HEK293 (cell line): ENCODE measurements at regions not wholly inside any gene's neighbourhood (a gene's known extent, or its start where the extent isn't known, plus 50 kb on each side); places are given as distances from the start of the nearest gene placed in this dataset.

Experiments
- CTCF ChIA-PET: fragments of 350-600 bp; formaldehyde crosslinking; extraction: SDS; loops from one replicate; lab custom pipeline; 2021; ENCODE audit warnings: antibody characterized with exemption; lab: Yijun Ruan, JAX
- POLR2A ChIA-PET: fragments of 300-600 bp; formaldehyde crosslinking; extraction: SDS; loops from one replicate; lab custom pipeline; 2020; ENCODE audit warnings: antibody characterized with exemption, inconsistent platforms; lab: Yijun Ruan, JAX
- H3K27ac ChIP-seq: fragments of 200-500 bp; sonication (Bioruptor generic); 2 replicates; pipeline ENCODE4 v1.5.1; 2014; ENCODE audit warnings: low read depth, low read length, control low read depth, inconsistent platforms; ENCODE audit errors: extremely low read depth
- H3K36me3 ChIP-seq, 2 experiments: fragments of 200-500 bp in 1 of 2; sonication (Bioruptor generic) in 1 of 2; 1 replicate in 1 of 2; 2 replicates in 1 of 2; pipeline ENCODE4 v1.5.1; 2014 to 2017; ENCODE audit warnings: inconsistent platforms in 2 of 2, low read length in 2 of 2; ENCODE audit not compliant: control insufficient read depth in 2 of 2, insufficient read depth in 1 of 2
- H3K4me1 ChIP-seq: fragments of 200-500 bp; sonication (Bioruptor generic); 2 replicates; pipeline ENCODE4 v1.5.1; 2014; ENCODE audit warnings: mild to moderate bottlenecking, low read length, inconsistent platforms; ENCODE audit not compliant: control insufficient read depth, insufficient read depth
- H3K4me3 ChIP-seq: 2 replicates; pipeline ENCODE4 v1.5.1; 2011; ENCODE audit warnings: low read depth, mild to moderate bottlenecking, control low read depth, low read length, moderate library complexity
- H3K9me3 ChIP-seq: fragments of 200-500 bp; sonication (Bioruptor generic); 2 replicates; pipeline ENCODE4 v1.5.1; 2014; ENCODE audit warnings: low read depth, low read length, inconsistent platforms; ENCODE audit not compliant: control insufficient read depth, insufficient read depth
- BCL11B ChIP-seq: fragments of 450-650 bp; formaldehyde crosslinking; IDR thresholded peaks from 2 replicates; pipeline ENCODE4 v1.5.1; 2016; ENCODE audit warnings: low read depth, missing biosample characterization, missing genetic modification characterization
- HOXA7 ChIP-seq: sonication (generic); formaldehyde crosslinking; IDR thresholded peaks from 2 replicates; pipeline ENCODE4 v1.8.1; 2022; ENCODE audit warnings: missing genetic modification reagents, borderline replicate concordance
- YY1 ChIP-seq: fragments of 450-650 bp; formaldehyde crosslinking; IDR thresholded peaks from 2 replicates; pipeline ENCODE4 v1.5.1; 2018; ENCODE audit warnings: missing biosample characterization, missing genetic modification characterization
- YY2 ChIP-seq: fragments of 450-650 bp; formaldehyde crosslinking; IDR thresholded peaks from 2 replicates; pipeline ENCODE4 v1.5.1; 2016; ENCODE audit warnings: missing biosample characterization, missing genetic modification characterization
- ZBTB21 ChIP-seq: fragments of 450-650 bp; formaldehyde crosslinking; IDR thresholded peaks from 2 replicates; pipeline ENCODE4 v1.5.1; 2017; ENCODE audit warnings: missing biosample characterization, missing genetic modification characterization
- ZFP69B ChIP-seq: fragments of 450-650 bp; formaldehyde crosslinking; IDR thresholded peaks from 2 replicates; pipeline ENCODE4 v1.5.1; 2016; ENCODE audit warnings: missing biosample characterization, missing genetic modification characterization
- ZIC2 ChIP-seq: fragments of 450-650 bp; formaldehyde crosslinking; IDR thresholded peaks from 2 replicates; pipeline ENCODE4 v1.5.1; 2016; ENCODE audit warnings: missing biosample characterization, missing genetic modification characterization
- ZNF138 ChIP-seq: fragments of 450-650 bp; formaldehyde crosslinking; IDR thresholded peaks from 2 replicates; pipeline ENCODE4 v1.5.1; 2016; ENCODE audit warnings: missing biosample characterization, missing genetic modification characterization, borderline replicate concordance
- ZNF214 ChIP-seq: fragments of 450-650 bp; formaldehyde crosslinking; IDR thresholded peaks from 2 replicates; pipeline ENCODE4 v1.5.1; 2017; ENCODE audit warnings: missing biosample characterization, mild to moderate bottlenecking, missing genetic modification characterization, borderline replicate concordance
- ZNF23 ChIP-seq: fragments of 450-650 bp; formaldehyde crosslinking; IDR thresholded peaks from 2 replicates; pipeline ENCODE4 v1.5.1; 2016; ENCODE audit warnings: missing biosample characterization, missing genetic modification characterization, borderline replicate concordance
- ZNF24 ChIP-seq: fragments of 450-650 bp; formaldehyde crosslinking; IDR thresholded peaks from 2 replicates; pipeline ENCODE4 v1.5.1; 2016; ENCODE audit warnings: missing biosample characterization, missing genetic modification characterization
- ZNF266 ChIP-seq: fragments of 450-650 bp; formaldehyde crosslinking; IDR thresholded peaks from 2 replicates; pipeline ENCODE4 v1.5.1; 2016; ENCODE audit warnings: missing biosample characterization, missing genetic modification characterization, low read depth
- ZNF324 ChIP-seq: fragments of 450-650 bp; formaldehyde crosslinking; IDR thresholded peaks from 2 replicates; pipeline ENCODE4 v1.5.1; 2016; ENCODE audit warnings: missing biosample characterization, missing genetic modification characterization
- ZNF350 ChIP-seq: fragments of 450-650 bp; formaldehyde crosslinking; IDR thresholded peaks from 2 replicates; pipeline ENCODE4 v1.5.0; 2017; ENCODE audit warnings: missing biosample characterization, mild to moderate bottlenecking, missing genetic modification characterization
- ZNF366 ChIP-seq: fragments of 450-650 bp; formaldehyde crosslinking; conservative IDR thresholded peaks from 2 replicates; pipeline ENCODE4 v1.5.1; 2016; ENCODE audit warnings: missing biosample characterization, missing genetic modification characterization
- ZNF37A ChIP-seq: fragments of 450-650 bp; IDR thresholded peaks from 2 replicates; pipeline ENCODE4 v1.5.1; 2018; ENCODE audit warnings: missing biosample characterization, missing genetic modification characterization
- ZNF521 ChIP-seq: fragments of 450-650 bp; formaldehyde crosslinking; IDR thresholded peaks from 2 replicates; pipeline ENCODE4 v1.5.1; 2017; ENCODE audit warnings: missing biosample characterization, mild to moderate bottlenecking, missing genetic modification characterization
- ZNF529 ChIP-seq: fragments of 450-650 bp; formaldehyde crosslinking; IDR thresholded peaks from 2 replicates; pipeline ENCODE4 v1.5.1; 2017; ENCODE audit warnings: missing genetic modification characterization, missing biosample characterization; ENCODE audit not compliant: insufficient replicate concordance
- ZNF555 ChIP-seq: fragments of 450-650 bp; formaldehyde crosslinking; conservative IDR thresholded peaks from 2 replicates; pipeline ENCODE4 v1.5.1; 2017; ENCODE audit warnings: missing biosample characterization, mild to moderate bottlenecking, missing genetic modification characterization, inconsistent platforms
- ZNF664 ChIP-seq: fragments of 450-650 bp; formaldehyde crosslinking; IDR thresholded peaks from 2 replicates; pipeline ENCODE4 v1.5.1; 2016; ENCODE audit warnings: missing biosample characterization, missing genetic modification characterization
- ZNF701 ChIP-seq: fragments of 450-650 bp; formaldehyde crosslinking; IDR thresholded peaks from 2 replicates; pipeline ENCODE4 v1.5.1; 2016; ENCODE audit warnings: missing biosample characterization, missing genetic modification characterization
- ZNF776 ChIP-seq: fragments of 450-650 bp; formaldehyde crosslinking; IDR thresholded peaks from 2 replicates; pipeline ENCODE4 v1.5.0; 2017; ENCODE audit warnings: missing biosample characterization, missing genetic modification characterization, borderline replicate concordance
- TF ChIP-seq, protein P1 (sequence below): fragments of 450-650 bp; formaldehyde crosslinking; conservative IDR thresholded peaks from 2 replicates; pipeline ENCODE4 v1.5.1; 2016; ENCODE audit warnings: low read depth, missing biosample characterization, missing genetic modification characterization
- TF ChIP-seq, protein P2 (sequence below): fragments of 450-650 bp; formaldehyde crosslinking; IDR thresholded peaks from 2 replicates; pipeline ENCODE4 v1.5.1; 2016; ENCODE audit warnings: missing biosample characterization, missing genetic modification characterization
- TF ChIP-seq, protein P3 (sequence below): fragments of 450-650 bp; formaldehyde crosslinking; IDR thresholded peaks from 2 replicates; pipeline ENCODE4 v1.5.1; 2016; ENCODE audit warnings: missing biosample characterization, missing genetic modification characterization, borderline replicate concordance

- TF ChIP-seq, protein P1, sequence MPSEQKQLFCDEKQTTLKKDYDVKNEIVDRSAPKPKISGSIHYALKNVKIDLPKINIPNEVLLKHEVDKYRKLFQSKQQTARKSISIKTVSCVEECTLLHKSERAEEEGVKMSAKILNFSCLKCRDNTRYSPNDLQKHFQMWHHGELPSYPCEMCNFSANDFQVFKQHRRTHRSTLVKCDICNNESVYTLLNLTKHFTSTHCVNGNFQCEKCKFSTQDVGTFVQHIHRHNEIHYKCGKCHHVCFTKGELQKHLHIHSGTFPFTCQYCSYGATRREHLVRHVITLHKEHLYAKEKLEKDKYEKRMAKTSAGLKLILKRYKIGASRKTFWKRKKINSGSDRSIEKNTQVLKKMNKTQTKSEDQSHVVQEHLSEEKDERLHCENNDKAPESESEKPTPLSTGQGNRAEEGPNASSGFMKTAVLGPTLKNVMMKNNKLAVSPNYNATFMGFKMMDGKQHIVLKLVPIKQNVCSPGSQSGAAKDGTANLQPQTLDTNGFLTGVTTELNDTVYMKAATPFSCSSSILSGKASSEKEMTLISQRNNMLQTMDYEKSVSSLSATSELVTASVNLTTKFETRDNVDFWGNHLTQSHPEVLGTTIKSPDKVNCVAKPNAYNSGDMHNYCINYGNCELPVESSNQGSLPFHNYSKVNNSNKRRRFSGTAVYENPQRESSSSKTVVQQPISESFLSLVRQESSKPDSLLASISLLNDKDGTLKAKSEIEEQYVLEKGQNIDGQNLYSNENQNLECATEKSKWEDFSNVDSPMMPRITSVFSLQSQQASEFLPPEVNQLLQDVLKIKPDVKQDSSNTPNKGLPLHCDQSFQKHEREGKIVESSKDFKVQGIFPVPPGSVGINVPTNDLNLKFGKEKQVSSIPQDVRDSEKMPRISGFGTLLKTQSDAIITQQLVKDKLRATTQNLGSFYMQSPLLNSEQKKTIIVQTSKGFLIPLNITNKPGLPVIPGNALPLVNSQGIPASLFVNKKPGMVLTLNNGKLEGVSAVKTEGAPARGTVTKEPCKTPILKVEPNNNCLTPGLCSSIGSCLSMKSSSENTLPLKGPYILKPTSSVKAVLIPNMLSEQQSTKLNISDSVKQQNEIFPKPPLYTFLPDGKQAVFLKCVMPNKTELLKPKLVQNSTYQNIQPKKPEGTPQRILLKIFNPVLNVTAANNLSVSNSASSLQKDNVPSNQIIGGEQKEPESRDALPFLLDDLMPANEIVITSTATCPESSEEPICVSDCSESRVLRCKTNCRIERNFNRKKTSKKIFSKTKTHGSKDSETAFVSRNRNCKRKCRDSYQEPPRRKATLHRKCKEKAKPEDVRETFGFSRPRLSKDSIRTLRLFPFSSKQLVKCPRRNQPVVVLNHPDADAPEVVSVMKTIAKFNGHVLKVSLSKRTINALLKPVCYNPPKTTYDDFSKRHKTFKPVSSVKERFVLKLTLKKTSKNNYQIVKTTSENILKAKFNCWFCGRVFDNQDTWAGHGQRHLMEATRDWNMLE (tag by site-specific recombination): no peak
- TF ChIP-seq ZNF529 (tag by site-specific recombination): no peak
- TF ChIP-seq YY2 (tag by site-specific recombination): no peak
- no peak for TF ChIP-seq ZNF23
- no peak for TF ChIP-seq ZNF138 (tag by site-specific recombination)
Observed at GRCh38 chr18:76227759-76228158, 267.3 kb downstream of the ZNF516 start (continued).

DNA sequence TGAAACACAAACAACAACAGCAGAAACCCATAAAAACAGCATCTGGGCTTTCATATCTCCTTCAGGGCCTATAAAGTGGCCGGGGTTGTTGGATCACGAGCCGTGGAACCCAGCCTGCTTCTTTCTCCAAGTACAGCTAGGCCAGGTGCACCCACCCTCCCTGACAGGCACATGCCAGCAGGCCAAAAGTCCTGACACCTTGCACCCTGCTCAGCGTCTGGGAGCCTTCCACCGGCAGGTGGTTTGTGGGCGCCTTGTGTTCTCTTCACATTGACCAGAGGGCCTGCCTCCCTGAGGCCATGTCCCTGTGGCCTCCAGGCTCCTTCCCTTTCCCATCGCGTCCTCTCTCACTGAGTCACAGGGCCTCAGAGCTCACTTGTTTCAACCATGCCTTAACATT is 271.6 kb downstream of the ZNF516 start:
- H3K4me3 ChIP-seq: no peak overlapping the region
- no peaks in the 10 kb centered on the region for H3K9me3 ChIP-seq
- H3K36me3 ChIP-seq: no peaks in the 10 kb centered on the region
- no peaks in the 10 kb centered on the region for H3K4me1 ChIP-seq
- H3K27ac ChIP-seq: no peak overlapping the region
- no peak for TF ChIP-seq ZNF350
- TF ChIP-seq ZNF701 (tag by site-specific recombination): no peak
- no peak for TF ChIP-seq ZFP69B
- no peak for TF ChIP-seq ZNF266 (tag by site-specific recombination)
- no peak for TF ChIP-seq ZNF37A (tag by site-specific recombination)
- TF ChIP-seq ZBTB21 (tag by site-specific recombination): no peak
- TF ChIP-seq ZNF776: no peak
- no peak for TF ChIP-seq ZNF521 (tag by site-specific recombination)
- no peak for TF ChIP-seq YY1 (tag by site-specific recombination)
- no peak for TF ChIP-seq ZNF366 (tag by site-specific recombination)
- CTCF ChIA-PET: interaction anchor here (0.6 kb wide), 1 partner anchor 102 kb away, joined by 3 read pairs; no protein-coding TSS in a partner anchor
- POLR2A ChIA-PET: no interaction called here

DNA sequence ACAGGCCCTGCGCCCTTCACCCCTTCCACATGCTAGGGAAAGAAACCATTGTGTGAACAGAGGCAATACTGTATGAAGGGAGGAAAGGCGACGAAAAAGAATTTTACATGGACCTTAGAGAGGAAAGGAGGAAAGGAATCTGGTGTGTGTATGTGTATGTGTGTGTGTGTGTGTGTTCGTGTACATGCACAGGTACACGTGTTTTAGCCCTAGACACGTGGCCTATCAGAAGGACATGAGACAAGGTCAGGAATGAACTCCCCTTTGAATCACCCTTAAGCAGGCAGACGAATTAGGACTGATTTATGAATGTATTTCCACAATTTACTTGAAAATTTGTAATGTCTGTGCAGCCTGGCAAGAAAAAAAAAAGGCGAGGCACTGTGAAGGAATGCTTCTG is 276.0 kb downstream of the ZNF516 start:
- ChIA-PET CTCF (interaction anchor here (0.7 kb wide), 1 partner anchor 354 kb away, joined by 4 read pairs; no protein-coding TSS in a partner anchor), POLR2A (no interaction called here)
- Histone ChIP-seq H3K4me1 (no peaks in the 10 kb centered on the region), H3K36me3 (no peaks in the 10 kb centered on the region), H3K27ac (no peak overlapping the region), H3K9me3 (no peaks in the 10 kb centered on the region), H3K4me3 (no peak overlapping the region)
- TF ChIP-seq ZNF664 (tag by site-specific recombination) (no peak), BCL11B (tag by site-specific recombination) (no peak), ZNF776 (no peak), ZFP69B (no peak), ZNF324 (tag by site-specific recombination) (no peak), ZNF555 (no peak), ZNF214 (no peak), HOXA7 (no peak), ZIC2 (tag by site-specific recombination) (no peak), ZNF24 (tag by site-specific recombination) (no peak)
- TF ChIP-seq, protein P2, sequence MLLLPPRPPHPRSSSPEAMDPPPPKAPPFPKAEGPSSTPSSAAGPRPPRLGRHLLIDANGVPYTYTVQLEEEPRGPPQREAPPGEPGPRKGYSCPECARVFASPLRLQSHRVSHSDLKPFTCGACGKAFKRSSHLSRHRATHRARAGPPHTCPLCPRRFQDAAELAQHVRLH (tag by site-specific recombination): no peak
- TF ChIP-seq, protein P3, sequence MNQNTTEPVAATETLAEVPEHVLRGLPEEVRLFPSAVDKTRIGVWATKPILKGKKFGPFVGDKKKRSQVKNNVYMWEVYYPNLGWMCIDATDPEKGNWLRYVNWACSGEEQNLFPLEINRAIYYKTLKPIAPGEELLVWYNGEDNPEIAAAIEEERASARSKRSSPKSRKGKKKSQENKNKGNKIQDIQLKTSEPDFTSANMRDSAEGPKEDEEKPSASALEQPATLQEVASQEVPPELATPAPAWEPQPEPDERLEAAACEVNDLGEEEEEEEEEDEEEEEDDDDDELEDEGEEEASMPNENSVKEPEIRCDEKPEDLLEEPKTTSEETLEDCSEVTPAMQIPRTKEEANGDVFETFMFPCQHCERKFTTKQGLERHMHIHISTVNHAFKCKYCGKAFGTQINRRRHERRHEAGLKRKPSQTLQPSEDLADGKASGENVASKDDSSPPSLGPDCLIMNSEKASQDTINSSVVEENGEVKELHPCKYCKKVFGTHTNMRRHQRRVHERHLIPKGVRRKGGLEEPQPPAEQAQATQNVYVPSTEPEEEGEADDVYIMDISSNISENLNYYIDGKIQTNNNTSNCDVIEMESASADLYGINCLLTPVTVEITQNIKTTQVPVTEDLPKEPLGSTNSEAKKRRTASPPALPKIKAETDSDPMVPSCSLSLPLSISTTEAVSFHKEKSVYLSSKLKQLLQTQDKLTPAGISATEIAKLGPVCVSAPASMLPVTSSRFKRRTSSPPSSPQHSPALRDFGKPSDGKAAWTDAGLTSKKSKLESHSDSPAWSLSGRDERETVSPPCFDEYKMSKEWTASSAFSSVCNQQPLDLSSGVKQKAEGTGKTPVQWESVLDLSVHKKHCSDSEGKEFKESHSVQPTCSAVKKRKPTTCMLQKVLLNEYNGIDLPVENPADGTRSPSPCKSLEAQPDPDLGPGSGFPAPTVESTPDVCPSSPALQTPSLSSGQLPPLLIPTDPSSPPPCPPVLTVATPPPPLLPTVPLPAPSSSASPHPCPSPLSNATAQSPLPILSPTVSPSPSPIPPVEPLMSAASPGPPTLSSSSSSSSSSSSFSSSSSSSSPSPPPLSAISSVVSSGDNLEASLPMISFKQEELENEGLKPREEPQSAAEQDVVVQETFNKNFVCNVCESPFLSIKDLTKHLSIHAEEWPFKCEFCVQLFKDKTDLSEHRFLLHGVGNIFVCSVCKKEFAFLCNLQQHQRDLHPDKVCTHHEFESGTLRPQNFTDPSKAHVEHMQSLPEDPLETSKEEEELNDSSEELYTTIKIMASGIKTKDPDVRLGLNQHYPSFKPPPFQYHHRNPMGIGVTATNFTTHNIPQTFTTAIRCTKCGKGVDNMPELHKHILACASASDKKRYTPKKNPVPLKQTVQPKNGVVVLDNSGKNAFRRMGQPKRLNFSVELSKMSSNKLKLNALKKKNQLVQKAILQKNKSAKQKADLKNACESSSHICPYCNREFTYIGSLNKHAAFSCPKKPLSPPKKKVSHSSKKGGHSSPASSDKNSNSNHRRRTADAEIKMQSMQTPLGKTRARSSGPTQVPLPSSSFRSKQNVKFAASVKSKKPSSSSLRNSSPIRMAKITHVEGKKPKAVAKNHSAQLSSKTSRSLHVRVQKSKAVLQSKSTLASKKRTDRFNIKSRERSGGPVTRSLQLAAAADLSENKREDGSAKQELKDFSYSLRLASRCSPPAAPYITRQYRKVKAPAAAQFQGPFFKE (tag by site-specific recombination): no peak
